IMR-90 (cell line): ENCODE measurements at regions not wholly inside any gene's neighbourhood (a gene's known extent, or its start where the extent isn't known, plus 50 kb on each side); places are given as distances from the start of the nearest gene placed in this dataset.

Experiments
- ATAC-seq: fragments of 200-7000 bp; cut with Tn5 transposase; 2 replicates; pipeline ENCODE4 v1.9.1; 2020; ENCODE audit warnings: low read depth, mild to moderate bottlenecking, moderate library complexity
- BruUV-seq: library from RNA; stranded (reverse); fragments of 400-500 nt; replicated peaks from 2 replicates; lab custom pipeline; 2021; lab: Mats Ljungman, UMichigan
- CTCF ChIA-PET: fragments of 300-600 bp; formaldehyde crosslinking; extraction: SDS; loops from one replicate; lab custom pipeline; 2021; ENCODE audit warnings: antibody characterized with exemption; lab: Yijun Ruan, JAX
- POLR2A ChIA-PET: fragments of 300-600 bp; sonication (Branson Sonifier 250); formaldehyde crosslinking; loops from one replicate; lab custom pipeline; 2022; ENCODE audit warnings: antibody characterized with exemption; ENCODE audit not compliant: unreplicated experiment; lab: Charles Lee
- DNase-seq: peaks from one replicate; pipeline ENCODE4 v3.0.0; 2013
- H2AFZ ChIP-seq: replicated peaks from 2 replicates; pipeline ENCODE3; 2013; ENCODE audit warnings: low read length, mild to moderate bottlenecking; ENCODE audit not compliant: poor library complexity
- H2AK5ac ChIP-seq: 2 replicates; pipeline ENCODE4 v1.6.1; 2013; ENCODE audit warnings: low read depth, low read length, inconsistent platforms
- H2AK9ac ChIP-seq: replicated peaks from 2 replicates; pipeline ENCODE3; 2013; ENCODE audit warnings: mild to moderate bottlenecking, low read depth, low read length, moderate library complexity; ENCODE audit not compliant: poor library complexity
- H2BK120ac ChIP-seq: 2 replicates; pipeline ENCODE4 v1.6.1; 2013; ENCODE audit warnings: low read depth, low read length, inconsistent platforms
- H2BK15ac ChIP-seq: 3 replicates; pipeline ENCODE4 v1.6.1; 2013; ENCODE audit warnings: low read depth, low read length, inconsistent platforms
- H2BK20ac ChIP-seq: 2 replicates; pipeline ENCODE4 v1.6.1; 2013; ENCODE audit warnings: low read depth, mild to moderate bottlenecking, inconsistent platforms, low read length, moderate library complexity
- H2BK5ac ChIP-seq: 2 replicates; pipeline ENCODE4 v1.6.1; 2013; ENCODE audit warnings: mild to moderate bottlenecking, low read depth, low read length, inconsistent platforms; ENCODE audit not compliant: poor library complexity, severe bottlenecking
- H3K14ac ChIP-seq: replicated peaks from 2 replicates; pipeline ENCODE4 v1.6.1; 2013; ENCODE audit warnings: low read depth, low read length, inconsistent platforms
- H3K18ac ChIP-seq: 2 replicates; pipeline ENCODE4 v1.6.1; 2013; ENCODE audit warnings: low read depth, low read length, control low read depth
- H3K23ac ChIP-seq: 2 replicates; pipeline ENCODE4 v1.6.1; 2013; ENCODE audit warnings: low read depth, low read length, inconsistent platforms
- H3K27ac ChIP-seq: 2 replicates; pipeline ENCODE4 v1.5.1; 2013; ENCODE audit warnings: mild to moderate bottlenecking, control low read depth, low read length; ENCODE audit not compliant: insufficient read depth
- H3K27me3 ChIP-seq: 2 replicates; pipeline ENCODE4 v1.6.1; 2013; ENCODE audit warnings: low read length; ENCODE audit not compliant: control insufficient read depth, insufficient read depth
- H3K36me3 ChIP-seq: 2 replicates; pipeline ENCODE4 v1.6.1; 2013; ENCODE audit warnings: low read length, mixed read lengths; ENCODE audit not compliant: control insufficient read depth, insufficient read depth
- H3K4ac ChIP-seq: 2 replicates; pipeline ENCODE4 v1.6.1; 2013; ENCODE audit warnings: low read depth, low read length, inconsistent platforms
- H3K4me1 ChIP-seq: 2 replicates; pipeline ENCODE4 v1.6.1; 2013; ENCODE audit warnings: low read length, mixed read lengths; ENCODE audit not compliant: control insufficient read depth, insufficient read depth
- H3K4me2 ChIP-seq: 2 replicates; pipeline ENCODE4 v1.6.1; 2013; ENCODE audit warnings: low read depth, mild to moderate bottlenecking, control low read depth, low read length, moderate library complexity
- H3K4me3 ChIP-seq: 2 replicates; pipeline ENCODE4 v1.5.1; 2013; ENCODE audit warnings: low read depth, mild to moderate bottlenecking, control low read depth, low read length, moderate library complexity; ENCODE audit not compliant: insufficient read depth
- H3K56ac ChIP-seq: 2 replicates; pipeline ENCODE4 v1.6.1; 2013; ENCODE audit warnings: low read length, inconsistent platforms; ENCODE audit not compliant: insufficient read depth; ENCODE audit errors: extremely low read depth
- H3K79me1 ChIP-seq, 2 experiments: 2 replicates each; pipeline ENCODE4 v1.6.1; 2013; ENCODE audit warnings: low read length in 2 of 2, inconsistent platforms in 1 of 2, low read depth in 1 of 2
- H3K9ac ChIP-seq: 2 replicates; pipeline ENCODE4 v1.6.1; 2013; ENCODE audit warnings: low read depth, low read length, control low read depth
- H3K9me1 ChIP-seq: 2 replicates; pipeline ENCODE4 v1.6.1; 2013; ENCODE audit warnings: low read length, inconsistent platforms; ENCODE audit not compliant: insufficient read depth
- H3K9me3 ChIP-seq: 2 replicates; pipeline ENCODE4 v1.6.1; 2013; ENCODE audit warnings: low read length; ENCODE audit not compliant: control insufficient read depth, insufficient read depth
- H4K20me1 ChIP-seq: 2 replicates; pipeline ENCODE4 v1.6.1; 2013; ENCODE audit warnings: low read length, inconsistent platforms; ENCODE audit not compliant: insufficient read depth
- H4K5ac ChIP-seq: 2 replicates; pipeline ENCODE4 v1.6.1; 2013; ENCODE audit warnings: mild to moderate bottlenecking, low read depth, low read length, control low read depth
- H4K8ac ChIP-seq, 2 experiments: 2 replicates each; pipeline ENCODE4 v1.6.1; 2013; ENCODE audit warnings: low read depth in 2 of 2, low read length in 2 of 2, control low read depth in 1 of 2, inconsistent platforms in 1 of 2
- H4K91ac ChIP-seq: 2 replicates; pipeline ENCODE4 v1.6.1; 2013; ENCODE audit warnings: low read depth, low read length, inconsistent platforms; ENCODE audit not compliant: insufficient read depth
- CHD1 ChIP-seq: IDR thresholded peaks from 2 replicates; pipeline ENCODE4 v1.6.1; 2012; ENCODE audit warnings: low read depth, low read length, improper control_type of control experiment
- ELK1 ChIP-seq: fragments of 150-350 bp; IDR thresholded peaks from 2 replicates; pipeline ENCODE4 v1.6.1; 2016; ENCODE audit warnings: low read depth, mild to moderate bottlenecking, low read length, moderate library complexity, borderline replicate concordance
- MXI1 ChIP-seq: IDR thresholded peaks from 2 replicates; pipeline ENCODE4 v1.6.1; 2012; ENCODE audit warnings: low read depth, mild to moderate bottlenecking, low read length, moderate library complexity, borderline replicate concordance
- NFE2L2 ChIP-seq: fragments of 150-350 bp; IDR thresholded peaks from 2 replicates; pipeline ENCODE4 v1.6.1; 2016; ENCODE audit warnings: low read depth, mild to moderate bottlenecking, low read length
- RFX5 ChIP-seq: IDR thresholded peaks from 2 replicates; pipeline ENCODE4 v1.8.0; 2012; ENCODE audit warnings: low read depth, mild to moderate bottlenecking, low read length, moderate library complexity
- SMC3 ChIP-seq: fragments of 150-350 bp; IDR thresholded peaks from 2 replicates; pipeline ENCODE4 v1.6.1; 2016; ENCODE audit warnings: low read depth, mild to moderate bottlenecking, antibody characterized with exemption, low read length, moderate library complexity
- USF2 ChIP-seq: fragments of 150-350 bp; IDR thresholded peaks from 2 replicates; pipeline ENCODE4 v1.6.1; 2017; ENCODE audit warnings: mild to moderate bottlenecking, antibody characterized with exemption, low read length, low read depth
- WGBS, 2 experiments: methylation state at CpG; one replicate each; pipeline versions ENCODE4 v1.1.5 to v1.1.7; 2013; ENCODE audit warnings: missing lambda C conversion rate in 2 of 2; ENCODE audit not compliant: insufficient read length in 1 of 2; ENCODE audit errors: extremely low coverage in 2 of 2; 5-methylcytosine and 5-hydroxymethylcytosine counted together
- dilution Hi-C: fragments of 300-500 bp; cut with HindIII; formaldehyde crosslinking; loops from one replicate; pipeline ENCODE4 v1.14.3; 2018; ENCODE audit warnings: low sequenced_read_pairs; ENCODE audit not compliant: unreplicated experiment
- in situ Hi-C: fragments of 300-500 bp; cut with MboI; formaldehyde crosslinking; loops from 3 replicates; pipeline ENCODE4 v1.14.3; 2019; ENCODE audit warnings: low sequenced_read_pairs, inconsistent platforms, mixed read lengths
- intact Hi-C: fragments of 100-400 bp; cut with micrococcal nuclease; formaldehyde crosslinking; loops from 2 replicates; pipeline ENCODE4 v1.10.0; 2022

GRCh38 chr6:91904586-91905164 is 1317.8 kb upstream of the MAP3K7 start:
- H3K36me3 ChIP-seq = no peaks in the 10 kb centered on the region
- no peak overlapping the region for H4K91ac ChIP-seq
- no peaks in the 10 kb centered on the region for H3K27me3 ChIP-seq
- no peak overlapping the region for H2AFZ ChIP-seq
- H2AK5ac ChIP-seq = no peak overlapping the region
- H3K18ac ChIP-seq = no peak overlapping the region
- H2BK20ac ChIP-seq = no peak overlapping the region
- TF ChIP-seq RFX5 (no peak), ELK1 (no peak), SMC3 (no peak), MXI1 (no peak), CHD1 (no peak), USF2 (no peak), NFE2L2 (no peak)
- no peak overlapping the region for H2AK9ac ChIP-seq
- intact Hi-C loops (no loop called here), dilution Hi-C loops (no loop called here), in situ Hi-C loops (no loop called here)
- H3K4me1 ChIP-seq = no peaks in the 10 kb centered on the region
- no peak overlapping the region for H2BK15ac ChIP-seq
- no peak overlapping the region for H3K23ac ChIP-seq
- no peak overlapping the region for H4K8ac ChIP-seq
- H3K9me3 ChIP-seq = no peaks in the 10 kb centered on the region
- H4K5ac ChIP-seq = no peak overlapping the region
- BruUV-seq = no TSS peak
- H3K79me1 ChIP-seq = no peaks in the 10 kb centered on the region
- no peaks in the 10 kb centered on the region for H3K9me1 ChIP-seq
- no peak overlapping the region for H3K4ac ChIP-seq
- no peak overlapping the region for H2BK5ac ChIP-seq
- H3K56ac ChIP-seq = no peak overlapping the region
- no peak overlapping the region for H3K14ac ChIP-seq
- no CpG with 5 or more reads among the region's 4 CpGs for WGBS, 2 experiments
- H3K4me3 ChIP-seq = no peak overlapping the region
- no peak overlapping the region for H3K4me2 ChIP-seq
- no peak overlapping the region for H2BK120ac ChIP-seq
- DNase-seq (no peak), ATAC-seq (no peak)
- no peaks in the 10 kb centered on the region for H4K20me1 ChIP-seq
- no peak overlapping the region for H3K27ac ChIP-seq
- no peak overlapping the region for H3K9ac ChIP-seq
- ChIA-PET CTCF (no interaction called here), POLR2A (no interaction called here)
